ENCODE measurements at regions not wholly inside any gene's neighbourhood (a gene's known extent, or its start where the extent isn't known, plus 50 kb on each side); places are given as distances from the start of the nearest gene placed in this dataset.

DNA sequence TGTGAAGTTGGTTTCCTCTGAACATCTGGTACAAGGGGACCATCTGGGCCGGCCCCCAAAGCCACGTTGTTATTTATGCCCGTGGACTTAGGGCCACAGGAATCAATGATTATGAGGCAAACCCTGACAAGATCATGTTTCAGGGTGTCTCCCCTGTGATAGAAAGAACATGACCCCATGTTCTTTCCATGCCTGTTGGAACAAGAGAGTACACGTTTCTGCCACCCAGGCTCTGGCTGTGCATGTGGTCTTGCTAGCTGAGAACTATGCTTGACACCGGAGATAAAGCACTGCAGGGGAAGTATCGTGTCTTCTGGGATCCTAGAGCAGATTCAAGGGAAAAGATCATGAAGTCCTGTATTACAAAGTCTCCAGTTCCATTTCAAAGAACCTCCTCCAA lies 64.2 kb downstream of the TMEM17 start:
- TF ChIP-seq, protein P1, sequence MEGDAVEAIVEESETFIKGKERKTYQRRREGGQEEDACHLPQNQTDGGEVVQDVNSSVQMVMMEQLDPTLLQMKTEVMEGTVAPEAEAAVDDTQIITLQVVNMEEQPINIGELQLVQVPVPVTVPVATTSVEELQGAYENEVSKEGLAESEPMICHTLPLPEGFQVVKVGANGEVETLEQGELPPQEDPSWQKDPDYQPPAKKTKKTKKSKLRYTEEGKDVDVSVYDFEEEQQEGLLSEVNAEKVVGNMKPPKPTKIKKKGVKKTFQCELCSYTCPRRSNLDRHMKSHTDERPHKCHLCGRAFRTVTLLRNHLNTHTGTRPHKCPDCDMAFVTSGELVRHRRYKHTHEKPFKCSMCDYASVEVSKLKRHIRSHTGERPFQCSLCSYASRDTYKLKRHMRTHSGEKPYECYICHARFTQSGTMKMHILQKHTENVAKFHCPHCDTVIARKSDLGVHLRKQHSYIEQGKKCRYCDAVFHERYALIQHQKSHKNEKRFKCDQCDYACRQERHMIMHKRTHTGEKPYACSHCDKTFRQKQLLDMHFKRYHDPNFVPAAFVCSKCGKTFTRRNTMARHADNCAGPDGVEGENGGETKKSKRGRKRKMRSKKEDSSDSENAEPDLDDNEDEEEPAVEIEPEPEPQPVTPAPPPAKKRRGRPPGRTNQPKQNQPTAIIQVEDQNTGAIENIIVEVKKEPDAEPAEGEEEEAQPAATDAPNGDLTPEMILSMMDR (IDR thresholded peaks at IDR 0.05), result no peak
- TF ChIP-seq POLR2A (IDR thresholded peaks at IDR 0.05), result no peak

All from Peyer's patch (tissue), 4 donors.